ENCODE measurements at regions not wholly inside any gene's neighbourhood (a gene's known extent, or its start where the extent isn't known, plus 50 kb on each side); places are given as distances from the start of the nearest gene placed in this dataset.
A peak's percentile ranks its signal among the peaks of the same experiment; 100 is the strongest.

DNA sequence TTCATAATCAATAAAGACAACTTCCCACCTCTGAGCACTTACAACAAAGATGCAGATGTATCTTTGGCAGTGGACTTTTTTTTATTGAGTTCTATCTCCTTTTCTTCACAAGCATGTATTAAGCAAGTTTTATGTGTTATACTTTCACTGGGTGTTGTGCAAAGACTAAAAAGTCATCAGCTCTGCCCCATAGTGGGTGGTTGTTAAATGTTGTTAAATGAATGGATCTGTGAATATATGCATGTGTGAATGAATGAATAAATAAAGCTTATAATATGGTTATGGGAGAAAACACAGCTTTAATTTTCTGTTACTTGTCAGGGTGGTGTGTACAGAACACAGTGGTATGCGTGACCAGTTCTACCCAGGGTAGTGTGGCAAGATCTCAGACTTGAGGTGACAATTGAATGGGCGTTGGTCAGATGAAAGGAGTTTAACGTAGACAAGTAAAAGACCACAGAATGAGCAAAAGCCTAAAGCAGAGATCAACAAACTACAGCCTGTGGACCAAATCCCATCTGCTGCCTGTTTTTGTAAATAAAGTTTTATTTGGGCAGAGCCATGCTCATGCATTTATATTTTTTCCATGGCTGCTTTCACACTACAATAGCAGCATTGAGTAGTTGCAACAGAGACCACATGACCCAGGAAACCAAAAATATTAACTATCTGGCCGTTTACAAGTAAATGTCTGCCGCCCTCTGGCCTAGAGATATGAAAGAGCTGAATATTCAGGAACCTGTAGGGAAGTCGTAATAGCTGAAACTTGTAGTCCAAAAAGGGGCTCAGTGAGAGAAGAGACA lies 207.4 kb upstream of the EEA1 start:
- no peak for DNase-seq

DNA sequence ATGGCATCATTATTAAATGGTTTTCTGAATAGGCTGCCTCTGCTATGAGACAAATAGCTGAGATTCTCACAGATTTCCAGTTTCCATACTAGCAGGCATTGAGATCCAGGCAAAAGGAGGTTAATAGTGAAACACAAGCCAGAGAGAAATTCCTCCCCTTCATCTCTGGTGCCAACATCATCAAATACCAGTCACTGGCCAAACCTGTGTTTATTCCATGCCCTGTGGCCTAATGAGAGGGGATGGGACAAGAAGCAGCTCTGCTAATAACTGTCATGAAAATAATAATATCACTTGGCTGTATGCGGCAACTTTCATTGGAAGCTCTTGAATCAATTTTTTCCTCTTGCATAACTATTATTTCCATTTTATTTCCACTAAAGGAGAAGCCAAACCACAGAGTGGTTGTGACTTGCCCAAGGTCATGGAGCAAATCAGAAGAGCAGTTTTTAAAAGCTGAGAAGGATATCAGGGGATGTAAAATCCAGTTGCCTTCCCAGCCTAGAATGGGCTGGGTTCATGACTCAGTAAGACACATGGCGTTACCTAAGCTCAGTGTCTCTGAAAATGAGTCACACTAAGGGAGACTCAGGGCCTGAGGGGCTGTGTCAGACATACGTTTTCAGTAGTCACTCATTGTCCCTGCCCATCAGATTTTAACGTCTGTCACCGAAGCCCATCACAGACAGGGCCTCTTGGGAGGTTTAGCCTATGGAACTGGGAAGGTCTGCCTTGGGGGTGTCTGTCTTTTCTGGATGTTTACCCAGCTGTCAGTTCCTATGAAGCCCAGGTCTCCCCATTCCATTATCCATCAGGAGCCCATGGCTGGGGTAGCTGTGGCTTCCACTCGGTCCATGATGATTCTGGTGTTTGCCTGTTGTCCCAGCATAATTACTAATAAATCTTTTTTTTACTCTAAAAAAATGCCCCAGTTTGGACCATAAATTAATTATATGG lies 208.8 kb upstream of the EEA1 start:
- DNase-seq = no peak

DNA sequence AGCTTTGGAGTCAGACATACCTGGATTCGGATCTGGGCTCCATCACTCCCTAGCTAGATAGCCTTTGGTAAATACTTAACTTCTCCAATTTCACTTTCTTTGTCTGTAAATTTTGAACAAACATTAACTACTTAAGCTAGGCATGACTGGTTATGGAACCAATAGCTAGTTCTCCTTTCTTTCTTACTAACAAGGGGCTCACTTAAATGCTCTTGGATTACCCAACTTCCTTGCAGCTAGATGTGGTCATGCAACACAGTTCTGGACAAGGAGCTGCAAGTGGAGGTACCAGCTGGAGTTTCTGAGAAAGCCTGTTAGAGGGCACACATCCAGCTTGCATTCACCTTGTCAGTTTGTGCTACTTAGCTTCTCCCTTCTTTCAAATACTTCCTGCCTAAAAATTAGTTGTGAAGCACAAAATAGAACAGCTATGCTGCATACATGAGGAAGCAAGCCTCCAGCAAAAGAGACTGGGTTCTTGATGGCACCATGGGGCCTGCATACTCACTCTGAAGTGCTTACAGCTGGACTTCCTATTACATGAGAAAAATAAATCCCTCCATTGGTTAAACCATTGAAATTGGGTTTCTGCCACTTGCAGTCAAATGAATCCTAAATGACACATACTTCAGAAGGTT lies 210.1 kb upstream of the EEA1 start:
- no peak for DNase-seq

DNA sequence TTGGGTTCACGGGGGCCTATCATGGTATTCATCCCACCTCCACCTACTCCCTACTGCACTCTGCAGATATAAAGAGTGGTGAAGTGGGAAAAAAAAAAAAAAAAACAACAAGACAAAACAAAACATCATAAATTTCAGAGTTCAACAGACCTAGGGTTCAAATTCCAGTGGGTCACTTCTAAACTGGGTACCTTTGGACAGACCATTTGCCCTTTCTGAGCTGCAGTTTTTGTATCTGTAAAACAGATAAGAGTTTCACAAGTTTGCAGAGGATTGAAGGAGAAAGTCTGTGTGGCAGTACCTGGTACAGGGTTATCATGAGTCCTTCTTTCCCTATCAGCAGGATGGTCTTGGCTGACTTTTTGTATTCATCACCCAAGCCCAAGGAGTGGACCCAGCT lies 211.2 kb upstream of the EEA1 start:
- DNase-seq = no peak

DNA sequence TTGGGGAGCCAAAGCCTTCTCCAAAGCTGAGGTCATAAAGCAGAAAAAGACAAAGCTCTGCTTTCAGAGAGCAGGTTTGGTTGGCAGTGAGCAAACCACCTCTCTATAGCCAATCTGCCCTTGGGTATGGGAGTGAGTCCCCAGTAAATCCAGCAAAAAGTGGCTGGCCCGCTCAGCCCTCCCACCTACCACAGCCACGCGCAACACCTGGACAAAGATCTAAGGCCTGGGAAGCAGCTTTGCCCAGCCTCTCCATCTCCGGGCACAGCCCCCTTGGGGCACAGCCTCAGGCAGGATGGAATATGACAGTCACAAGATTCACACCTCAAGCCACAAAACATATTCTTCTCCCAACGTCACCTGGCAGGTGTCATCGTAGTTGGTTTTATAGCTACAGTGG lies 211.7 kb upstream of the EEA1 start:
- no peak for DNase-seq

DNA sequence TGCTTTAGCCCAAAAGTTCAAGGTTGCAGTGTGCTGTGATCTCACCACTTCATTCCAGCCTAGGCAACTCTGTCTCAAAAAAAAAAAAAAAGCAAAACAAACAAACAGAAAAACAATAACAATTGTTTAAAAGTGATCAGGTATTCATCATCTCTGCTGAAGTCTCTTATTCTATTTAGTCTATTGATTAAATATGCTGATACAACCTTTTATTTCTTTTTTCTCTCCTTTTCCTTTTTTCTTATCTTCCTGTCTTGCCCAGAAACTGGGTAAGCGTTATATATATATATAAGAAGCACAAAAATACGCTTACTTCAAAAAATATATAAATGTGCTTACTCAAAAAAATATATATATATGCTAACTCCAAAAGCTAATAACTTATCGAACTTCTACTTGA lies 213.8 kb upstream of the EEA1 start:
- no peak for DNase-seq

DNA sequence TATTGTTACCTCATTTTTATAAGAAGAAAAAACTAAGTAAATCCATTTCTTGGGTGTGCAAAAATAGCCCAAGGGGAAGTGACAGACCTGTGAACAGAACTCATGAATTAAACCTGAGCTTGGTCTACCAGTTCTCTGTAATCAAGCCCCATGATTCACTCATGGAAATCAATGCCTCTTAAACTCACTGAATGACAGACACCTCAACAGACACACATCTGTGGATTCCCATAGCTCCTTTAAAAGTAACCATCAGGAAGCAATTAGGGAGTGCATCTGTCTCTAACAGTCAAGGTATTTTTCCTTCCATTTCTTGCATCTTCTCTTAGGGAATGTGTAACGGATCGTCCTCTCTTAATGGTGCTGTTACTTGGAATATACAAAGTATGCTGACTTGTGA lies 215.0 kb upstream of the EEA1 start:
- DNase-seq = no peak

DNA sequence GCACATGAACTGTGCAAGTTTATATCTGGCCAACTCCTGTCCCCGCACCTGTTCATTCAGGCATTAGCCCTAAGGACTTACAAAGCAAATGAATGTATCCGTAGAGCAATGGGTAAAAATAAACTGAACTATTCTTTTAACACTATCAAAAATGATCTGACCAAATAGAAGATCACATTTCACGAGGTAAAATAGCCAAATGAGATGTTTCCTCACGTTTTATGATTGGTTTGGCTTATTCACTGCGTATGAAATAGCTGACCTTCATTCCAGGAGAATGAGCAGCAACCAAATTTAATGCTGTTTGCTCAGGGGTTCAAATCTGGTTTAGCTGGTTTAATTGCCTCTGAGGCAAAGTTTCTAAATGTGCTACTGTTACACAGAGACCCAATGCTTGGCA lies 216.0 kb upstream of the EEA1 start:
- DNase-seq = no peak

DNA sequence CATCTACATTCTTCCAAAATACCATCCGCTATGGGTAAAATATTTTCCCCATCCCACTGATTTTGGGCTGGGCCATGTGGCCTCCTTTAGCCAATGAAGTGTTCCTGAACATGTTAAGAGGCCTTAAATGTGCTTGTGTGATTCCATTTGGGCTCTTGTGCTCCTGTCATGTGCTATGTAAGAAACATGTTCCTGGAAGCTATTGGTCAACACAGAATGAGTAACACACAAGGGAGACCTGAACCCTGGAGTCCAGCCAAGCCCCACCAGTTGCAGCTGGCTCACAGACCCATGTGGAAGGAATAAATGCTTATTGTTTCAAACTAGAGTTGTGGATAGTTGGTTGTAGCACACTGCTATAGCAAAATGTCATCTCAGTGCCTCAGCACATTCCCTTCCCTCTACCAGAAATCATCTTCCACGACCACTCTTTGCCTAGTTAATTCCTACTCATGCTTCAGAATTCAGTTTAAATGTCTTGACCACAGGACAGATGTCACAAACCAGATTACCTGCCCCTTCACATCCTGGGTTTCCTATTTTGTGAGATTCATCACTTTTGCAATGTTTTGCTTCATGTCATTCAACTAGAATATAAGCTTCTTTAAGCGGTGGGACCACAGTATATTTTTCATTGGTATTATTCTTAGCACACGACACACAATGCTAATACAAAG lies 217.3 kb upstream of the EEA1 start:
- DNase-seq = no peak

DNA sequence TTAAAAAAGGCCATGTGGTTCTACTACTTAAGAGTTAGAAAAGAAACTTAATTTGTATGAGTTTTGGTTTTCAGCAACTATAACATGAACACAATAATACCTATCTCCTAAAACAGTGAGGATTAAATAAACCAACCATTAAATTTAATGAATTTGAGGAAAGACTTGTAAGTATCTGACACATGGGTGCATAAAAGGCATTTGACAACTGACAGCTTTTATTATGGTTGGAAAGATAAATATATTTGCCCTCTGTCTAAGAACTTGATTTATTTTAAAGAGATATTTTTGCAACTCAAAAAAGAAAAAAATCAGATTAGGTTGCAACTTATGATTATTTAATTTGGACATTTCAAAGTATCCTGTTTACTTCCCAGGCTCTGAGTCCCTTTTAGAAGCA lies 217.9 kb upstream of the EEA1 start:
- DNase-seq = no peak

DNA sequence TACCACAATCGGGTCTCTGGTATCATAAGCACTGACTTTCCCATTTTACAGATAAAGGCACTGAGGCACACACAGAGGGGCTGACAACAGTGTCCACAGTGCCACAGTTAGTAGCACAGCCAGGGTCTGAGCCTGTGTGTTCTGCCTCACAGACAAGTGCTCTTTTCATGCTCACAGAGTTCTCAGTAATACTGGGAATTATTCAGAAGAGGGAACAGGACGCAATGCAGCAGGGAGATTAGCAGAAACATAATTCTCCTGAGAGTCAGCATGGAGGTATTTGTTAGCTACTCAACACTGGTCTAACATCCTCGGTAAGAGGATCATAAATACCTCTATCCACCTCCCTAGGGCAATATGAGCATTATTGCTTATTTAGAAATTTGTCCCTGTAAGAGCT lies 219.3 kb upstream of the EEA1 start:
- DNase-seq = no peak

DNA sequence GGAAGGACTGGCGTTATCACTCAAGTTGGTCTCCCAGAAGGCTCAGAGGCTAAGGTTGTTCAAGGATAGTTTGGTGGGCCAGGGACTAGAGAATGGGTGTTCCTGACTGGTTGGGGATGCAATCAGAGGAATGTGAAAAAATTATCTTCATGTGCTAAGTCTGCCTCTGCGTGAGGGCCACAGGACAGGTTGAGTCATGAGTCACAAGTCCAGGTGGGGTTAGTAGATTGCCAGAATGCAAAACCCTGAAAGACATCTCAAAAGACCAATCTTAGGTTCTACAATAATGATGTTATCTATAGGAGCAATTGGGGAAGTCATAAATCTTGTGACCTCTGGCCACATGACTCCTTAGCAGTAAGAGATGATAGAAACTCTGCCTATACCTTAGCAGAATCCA lies 220.1 kb upstream of the EEA1 start:
- no peak for DNase-seq

DNA sequence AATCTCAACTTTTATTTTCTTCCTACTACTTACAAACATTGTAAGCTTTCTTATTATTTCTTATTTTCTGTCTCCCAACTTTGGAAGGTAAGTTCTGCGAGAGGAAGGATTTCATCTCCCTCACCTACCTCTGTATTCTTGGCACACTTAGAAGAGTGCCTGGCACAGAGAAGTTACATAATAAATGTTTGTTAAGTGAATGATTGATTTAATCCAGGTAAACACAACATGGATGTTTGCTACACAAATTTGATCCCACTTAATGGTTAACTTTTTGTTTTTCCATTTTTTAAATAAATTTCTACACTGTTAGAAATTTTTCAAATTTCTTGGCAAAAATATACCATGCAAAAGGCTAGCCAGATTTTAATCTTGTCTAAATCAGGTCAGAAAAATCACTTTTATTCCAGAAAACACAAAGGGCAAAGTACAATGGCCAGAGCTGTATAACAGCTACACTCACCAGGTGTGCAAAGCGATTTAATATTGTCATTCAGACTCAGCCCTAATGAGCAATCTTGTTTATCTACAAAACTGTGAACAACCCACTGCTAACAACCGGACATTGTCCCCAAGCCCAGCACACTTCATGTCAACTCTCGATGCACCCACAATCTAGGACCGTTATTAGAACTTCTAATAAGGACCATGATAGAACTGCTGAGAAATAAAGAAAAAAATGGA lies 222.1 kb upstream of the EEA1 start:
- no peak for DNase-seq

DNA sequence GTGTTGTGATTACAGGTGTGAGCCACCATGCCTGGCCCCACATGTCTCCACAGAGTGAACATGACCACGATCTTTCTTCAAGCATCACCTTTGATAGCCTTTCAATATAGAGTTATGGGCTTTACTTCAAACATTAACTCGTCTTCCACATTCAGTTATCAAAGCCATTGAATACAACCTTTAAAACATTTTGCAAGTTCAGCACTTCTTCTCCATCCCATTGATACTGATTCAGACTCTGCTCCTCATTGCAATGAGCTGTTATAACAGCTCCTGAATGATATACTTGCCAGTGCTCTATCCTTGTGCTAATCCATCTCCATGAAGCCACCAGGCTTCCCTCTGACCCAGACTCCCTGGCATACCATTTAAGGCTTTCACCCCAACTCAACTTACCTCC lies 223.5 kb upstream of the EEA1 start:
- no peak for DNase-seq

DNA sequence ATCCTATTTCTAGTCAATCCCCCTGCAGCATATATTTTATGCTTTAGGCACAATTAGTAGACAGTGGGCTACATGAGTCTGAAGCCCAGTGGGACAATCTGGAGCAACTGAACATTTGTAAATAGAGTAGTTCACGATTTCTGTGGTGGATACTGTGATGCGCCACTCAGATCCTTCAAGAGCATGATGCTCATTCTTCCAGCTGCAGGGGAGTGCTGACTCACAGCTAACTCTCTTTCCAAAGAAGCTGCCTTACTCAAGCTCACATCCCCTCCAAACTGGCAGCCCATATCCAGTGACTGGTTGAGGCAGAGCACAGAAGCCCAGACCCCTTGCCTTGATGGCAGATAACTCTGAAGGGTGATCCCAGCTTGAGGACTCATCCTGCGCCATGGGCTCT lies 224.2 kb upstream of the EEA1 start:
- DNase-seq = no peak

DNA sequence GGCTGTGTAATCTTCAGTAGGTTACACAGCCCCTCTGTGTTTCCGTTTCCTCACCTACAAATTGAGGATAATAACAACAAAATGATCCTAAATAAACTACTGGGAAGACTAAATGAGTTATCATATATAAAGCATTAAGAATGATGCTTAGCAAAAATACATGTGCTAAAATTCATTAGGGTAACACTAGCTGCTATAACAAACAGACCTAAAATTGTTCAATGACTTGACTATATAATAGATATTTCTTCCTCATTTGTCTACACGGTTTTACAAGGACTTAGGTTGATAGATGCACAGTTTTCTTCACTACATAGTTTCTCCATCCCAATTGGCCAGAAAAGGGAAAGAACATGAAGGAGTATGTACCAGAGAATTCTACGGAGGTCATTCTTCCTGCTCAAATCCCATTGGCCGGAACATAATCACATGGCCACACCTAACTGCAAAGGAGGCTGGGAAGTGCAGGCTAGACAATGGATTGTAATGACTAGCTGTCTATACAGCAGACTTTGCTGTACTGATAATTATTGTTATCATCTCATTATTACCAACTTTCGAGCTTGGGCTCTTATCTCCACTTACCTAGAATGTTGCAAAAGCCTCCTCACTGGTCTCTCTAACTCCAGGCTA lies 223.5 kb upstream of the NUDT4 start:
- no peak for DNase-seq

DNA sequence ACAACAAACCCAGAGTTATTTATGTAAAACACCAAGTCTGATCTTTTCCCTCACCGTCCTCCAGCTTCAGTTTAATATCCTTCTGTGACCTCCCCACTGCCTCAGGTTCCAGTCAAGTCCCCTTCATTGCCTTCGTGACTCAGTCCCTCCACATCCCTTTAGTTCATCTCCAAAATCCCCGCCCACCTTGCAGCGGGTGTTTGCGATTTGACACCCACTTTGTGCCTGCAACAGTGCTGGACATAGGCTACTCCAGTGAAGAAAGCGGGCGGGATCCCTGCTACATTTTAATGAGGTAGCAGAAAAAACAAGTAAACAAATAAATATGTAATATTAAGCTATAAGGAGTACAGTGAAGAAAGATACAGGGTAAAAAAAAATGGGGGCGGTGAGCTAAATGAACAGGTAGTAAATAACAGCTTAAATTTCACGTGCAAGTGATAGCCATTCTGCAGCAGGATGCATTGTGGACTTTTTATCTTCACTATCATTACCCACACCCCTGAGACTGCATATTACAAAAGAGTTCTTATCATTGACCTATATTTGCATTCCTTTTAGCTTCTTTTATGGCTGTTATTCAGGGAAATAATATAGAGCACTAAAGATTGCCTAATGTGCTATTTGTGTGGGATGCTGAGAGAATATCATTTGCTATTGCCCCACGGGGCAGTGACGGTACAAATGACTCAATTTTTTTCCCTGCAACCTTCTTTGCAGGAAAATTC lies 222.8 kb upstream of the NUDT4 start:
- peak; percentile 69 for DNase-seq

DNA sequence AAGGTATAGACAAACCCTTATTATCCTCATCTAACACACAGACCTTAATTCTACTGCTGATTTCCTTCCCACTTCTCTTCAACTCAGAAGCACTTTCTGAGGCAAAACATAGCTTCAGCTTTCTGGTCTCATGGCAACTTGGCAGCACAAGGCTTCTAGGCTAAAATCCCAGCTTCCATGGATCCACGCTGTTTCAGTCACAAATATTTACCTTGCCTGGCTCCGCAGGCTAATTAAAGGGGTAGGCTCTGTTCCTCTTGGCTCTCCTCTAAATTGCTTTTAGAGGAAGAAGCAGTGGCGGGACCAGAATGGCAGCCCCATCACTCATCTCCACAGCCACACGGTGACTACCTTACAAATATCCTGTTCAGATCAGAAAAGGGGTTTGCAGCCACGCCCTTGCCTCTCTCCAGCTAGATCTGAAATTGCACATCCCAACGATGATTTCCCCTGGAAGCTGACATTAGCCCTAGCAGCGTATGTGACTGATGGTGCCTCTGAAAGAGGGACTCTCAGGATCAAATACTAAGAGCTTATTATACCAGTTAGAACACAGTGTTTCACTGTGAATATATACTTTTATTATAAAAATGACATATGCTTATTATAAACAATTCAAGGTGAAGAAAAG lies 221.5 kb upstream of the NUDT4 start:
- peak; percentile 95 for DNase-seq

DNA sequence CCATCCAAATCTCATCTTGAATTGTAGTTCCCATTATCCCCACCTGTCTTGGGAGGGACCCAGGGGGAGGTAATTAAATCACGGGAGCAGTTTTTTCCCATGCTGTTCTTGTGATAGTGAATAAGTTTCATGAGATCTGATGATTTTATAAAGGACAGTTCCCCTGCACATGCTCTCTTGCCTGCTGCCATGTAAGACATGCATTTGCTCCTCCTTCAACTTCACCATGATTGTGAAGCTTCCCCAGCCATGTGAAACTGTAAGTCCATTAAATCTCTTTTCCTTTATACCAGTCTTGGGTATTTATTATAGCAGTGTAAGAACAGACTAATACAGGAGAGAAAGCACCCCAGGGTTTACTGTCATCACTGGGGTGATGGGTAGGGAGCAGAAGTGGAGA lies 220.4 kb upstream of the NUDT4 start:
- no peak for DNase-seq

DNA sequence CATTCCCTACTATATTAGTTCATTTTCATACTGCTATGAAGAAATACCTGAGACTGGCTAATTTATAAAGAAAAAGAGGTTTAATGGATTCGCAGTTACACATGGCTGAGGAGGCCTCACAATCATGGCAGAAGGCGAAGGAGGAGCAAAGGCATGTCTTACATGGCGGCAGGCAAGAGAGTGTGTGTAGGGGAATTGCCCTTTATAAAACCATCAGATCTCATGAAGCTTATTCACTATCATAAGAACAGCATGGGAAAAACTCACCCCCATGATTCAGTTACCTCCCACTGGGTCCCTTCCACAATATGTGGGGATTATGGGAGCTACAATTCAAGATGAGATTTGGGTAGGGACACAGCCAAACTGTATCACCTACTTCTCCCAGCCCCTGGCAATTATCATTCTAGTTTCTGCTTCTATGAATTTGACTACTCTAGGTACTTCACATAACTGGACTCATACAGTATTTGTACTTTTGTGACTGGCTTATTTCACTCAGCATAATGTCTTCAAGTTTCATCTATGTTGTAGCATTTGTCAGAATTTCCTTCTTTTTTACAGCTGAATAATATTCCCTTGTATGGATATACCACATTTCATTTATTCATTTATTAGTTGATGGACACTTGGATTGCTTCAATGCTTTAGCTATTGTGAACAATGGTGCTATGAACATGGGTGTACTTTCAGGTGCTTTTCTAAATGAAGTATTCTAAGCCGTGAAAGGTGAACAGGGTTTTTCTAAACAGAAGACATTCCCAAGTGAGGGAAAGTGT lies 219.5 kb upstream of the NUDT4 start:
- DNase-seq = no peak
